ENCODE measurements at regions not wholly inside any gene's neighbourhood (a gene's known extent, or its start where the extent isn't known, plus 50 kb on each side); places are given as distances from the start of the nearest gene placed in this dataset.
"Not testable (repeated sequence)": the region's sequence is repeated elsewhere in the genome, so short reads cannot be mapped to it uniquely, and the experiment has no call there.

GRCh38 chr10:80015911-80016830 is 62.3 kb upstream of the TMEM254 start:
- H3K27ac Mint-ChIP-seq: no peak overlapping the region

DNA sequence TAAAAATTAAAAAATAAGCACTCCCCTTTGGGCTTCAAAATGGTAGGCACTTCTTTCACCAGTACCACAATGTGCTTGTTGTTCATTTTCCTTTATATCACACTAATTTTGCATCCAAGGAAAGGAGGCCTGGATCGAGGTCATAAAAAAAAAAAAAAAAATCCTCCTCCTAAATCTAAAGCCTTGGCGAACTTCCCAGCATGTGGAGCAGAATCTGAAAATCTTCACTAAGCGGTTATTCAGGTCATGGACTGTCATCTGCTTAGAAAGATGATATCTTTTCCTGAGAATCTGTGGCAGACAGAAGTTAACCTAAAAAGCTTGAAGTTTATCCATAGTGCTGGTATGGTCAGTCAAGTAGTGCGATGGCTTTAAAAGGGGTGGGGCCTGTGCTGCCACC is 64.2 kb upstream of the SFTPD start:
- H3K36me3 Mint-ChIP-seq; H3K4me1 Mint-ChIP-seq; DNase-seq; H3K27ac ChIP-seq (ENCODE audit: low read depth in 1 of 2, low read length in 2 of 2); H3K4me2 ChIP-seq (replicated peaks; ENCODE audit: extremely low read depth, low read length, poor library complexity, severe bottlenecking); H3K4me1 ChIP-seq (ENCODE audit: control insufficient read depth in 1 of 2, insufficient read depth in 2 of 2, low read length in 2 of 2); H3K9ac ChIP-seq (ENCODE audit: insufficient read depth, low read length, poor library complexity, severe bottlenecking); intact Hi-C loops (cut with micrococcal nuclease); H3K79me2 ChIP-seq (ENCODE audit: insufficient read depth, low read length); H4K20me1 ChIP-seq (ENCODE audit: insufficient read depth, low read length); H3K27me3 Mint-ChIP-seq (ENCODE audit: low read depth in 3 of 3); H3K9me3 ChIP-seq (replicated peaks in 1 of 2; ENCODE audit: control insufficient read depth in 1 of 2, insufficient read depth in 1 of 2, low read length in 2 of 2); H3K4me3 Mint-ChIP-seq; H3K27me3 ChIP-seq (ENCODE audit: control insufficient read depth in 2 of 2, insufficient read depth in 2 of 2, low read length in 2 of 2); H3K4me3 ChIP-seq (replicated peaks in 1 of 3; ENCODE audit: low read depth in 2 of 3, low read length in 3 of 3); H3K36me3 ChIP-seq (replicated peaks in 1 of 2; ENCODE audit: control insufficient read depth in 1 of 2, insufficient read depth in 2 of 2, low read length in 2 of 2); H3K27ac Mint-ChIP-seq; H2AFZ ChIP-seq (ENCODE audit: insufficient read depth, low read depth, low read length, poor library complexity, severe bottlenecking): not testable (repeated sequence)
- peaks cover 0 to 10% (median 5%) of the 10 kb centered on the region in 7 donors for H3K9me3 Mint-ChIP-seq
- 100% methylated on average over 2 of the region's 4 CpGs for WGBS (ENCODE audit: insufficient coverage)

More at GRCh38 chr10:80015911-80016830, 62.3 kb upstream of the TMEM254 start:
- 100% methylated on average over 1 of the region's 6 CpGs for WGBS (ENCODE audit: insufficient coverage)
- TF ChIP-seq, protein P1, sequence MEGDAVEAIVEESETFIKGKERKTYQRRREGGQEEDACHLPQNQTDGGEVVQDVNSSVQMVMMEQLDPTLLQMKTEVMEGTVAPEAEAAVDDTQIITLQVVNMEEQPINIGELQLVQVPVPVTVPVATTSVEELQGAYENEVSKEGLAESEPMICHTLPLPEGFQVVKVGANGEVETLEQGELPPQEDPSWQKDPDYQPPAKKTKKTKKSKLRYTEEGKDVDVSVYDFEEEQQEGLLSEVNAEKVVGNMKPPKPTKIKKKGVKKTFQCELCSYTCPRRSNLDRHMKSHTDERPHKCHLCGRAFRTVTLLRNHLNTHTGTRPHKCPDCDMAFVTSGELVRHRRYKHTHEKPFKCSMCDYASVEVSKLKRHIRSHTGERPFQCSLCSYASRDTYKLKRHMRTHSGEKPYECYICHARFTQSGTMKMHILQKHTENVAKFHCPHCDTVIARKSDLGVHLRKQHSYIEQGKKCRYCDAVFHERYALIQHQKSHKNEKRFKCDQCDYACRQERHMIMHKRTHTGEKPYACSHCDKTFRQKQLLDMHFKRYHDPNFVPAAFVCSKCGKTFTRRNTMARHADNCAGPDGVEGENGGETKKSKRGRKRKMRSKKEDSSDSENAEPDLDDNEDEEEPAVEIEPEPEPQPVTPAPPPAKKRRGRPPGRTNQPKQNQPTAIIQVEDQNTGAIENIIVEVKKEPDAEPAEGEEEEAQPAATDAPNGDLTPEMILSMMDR (IDR thresholded peaks at IDR 0.05): no peak
- Mint-ChIP-seq H3K4me3 (no peak overlapping the region), H3K36me3 (no peaks in the 10 kb centered on the region), H3K27me3 (ENCODE audit: low read depth in 3 of 3) (peaks cover 0 to 3% (median 0%) of the 10 kb centered on the region in 3 donors), H3K4me1 (no peaks in the 10 kb centered on the region), H3K9me3 (no peaks in the 10 kb centered on the region)
- no peaks in the 10 kb centered on the region for H3K36me3 ChIP-seq (replicated peaks in 1 of 2; ENCODE audit: control insufficient read depth in 1 of 2, insufficient read depth in 2 of 2, low read length in 2 of 2)
- H4K20me1 ChIP-seq (ENCODE audit: insufficient read depth, low read length): no peaks in the 10 kb centered on the region
- H3K27me3 ChIP-seq (ENCODE audit: control insufficient read depth in 2 of 2, insufficient read depth in 2 of 2, low read length in 2 of 2): no peaks in the 10 kb centered on the region
- no peaks in the 10 kb centered on the region for H3K79me2 ChIP-seq (ENCODE audit: insufficient read depth, low read length)
- H2AFZ ChIP-seq (ENCODE audit: insufficient read depth, low read depth, low read length, poor library complexity, severe bottlenecking): no peak overlapping the region
- no peak overlapping the region for H3K27ac ChIP-seq (ENCODE audit: low read depth in 1 of 2, low read length in 2 of 2)
- H3K4me1 ChIP-seq (ENCODE audit: control insufficient read depth in 1 of 2, insufficient read depth in 2 of 2, low read length in 2 of 2): no peaks in the 10 kb centered on the region
- intact Hi-C loops (cut with micrococcal nuclease): no loop called here
- no peak for DNase-seq
- H3K4me2 ChIP-seq (replicated peaks; ENCODE audit: extremely low read depth, low read length, poor library complexity, severe bottlenecking): no peak overlapping the region
- no peak overlapping the region for H3K4me3 ChIP-seq (replicated peaks in 1 of 3; ENCODE audit: low read depth in 2 of 3, low read length in 3 of 3)
- no peak overlapping the region for H3K9ac ChIP-seq (ENCODE audit: insufficient read depth, low read length, poor library complexity, severe bottlenecking)
- no peaks in the 10 kb centered on the region for H3K9me3 ChIP-seq (replicated peaks in 1 of 2; ENCODE audit: control insufficient read depth in 1 of 2, insufficient read depth in 1 of 2, low read length in 2 of 2)

GRCh38 chr10:80011144-80011543 is 62.2 kb upstream of the SFTPD start:
- H3K9me3 ChIP-seq (replicated peaks in 1 of 2; ENCODE audit: control insufficient read depth in 1 of 2, insufficient read depth in 1 of 2, low read length in 2 of 2); H3K27ac ChIP-seq (ENCODE audit: low read depth in 1 of 2, low read length in 2 of 2); H3K4me2 ChIP-seq (replicated peaks; ENCODE audit: extremely low read depth, low read length, poor library complexity, severe bottlenecking); H3K36me3 ChIP-seq (replicated peaks in 1 of 2; ENCODE audit: control insufficient read depth in 1 of 2, insufficient read depth in 2 of 2, low read length in 2 of 2); H2AFZ ChIP-seq (ENCODE audit: insufficient read depth, low read depth, low read length, poor library complexity, severe bottlenecking); H3K4me1 Mint-ChIP-seq; H3K36me3 Mint-ChIP-seq; intact Hi-C loops (cut with micrococcal nuclease); H3K4me1 ChIP-seq (ENCODE audit: control insufficient read depth in 1 of 2, insufficient read depth in 2 of 2, low read length in 2 of 2); H3K27ac Mint-ChIP-seq; H3K79me2 ChIP-seq (ENCODE audit: insufficient read depth, low read length); H3K27me3 ChIP-seq (ENCODE audit: control insufficient read depth in 2 of 2, insufficient read depth in 2 of 2, low read length in 2 of 2); H3K4me3 Mint-ChIP-seq; H3K27me3 Mint-ChIP-seq (ENCODE audit: low read depth in 3 of 3); H4K20me1 ChIP-seq (ENCODE audit: insufficient read depth, low read length); DNase-seq; H3K4me3 ChIP-seq (replicated peaks in 1 of 3; ENCODE audit: low read depth in 2 of 3, low read length in 3 of 3); H3K9ac ChIP-seq (ENCODE audit: insufficient read depth, low read length, poor library complexity, severe bottlenecking): not testable (repeated sequence)
- H3K9me3 Mint-ChIP-seq: peaks cover 0 to 10% (median 5%) of the 10 kb centered on the region in 7 donors

Measured in CD14-positive monocyte (primary cell).